ENCODE measurements at regions not wholly inside any gene's neighbourhood (a gene's known extent, or its start where the extent isn't known, plus 50 kb on each side); places are given as distances from the start of the nearest gene placed in this dataset.
"Not testable (repeated sequence)": the region's sequence is repeated elsewhere in the genome, so short reads cannot be mapped to it uniquely, and the experiment has no call there.

DNA sequence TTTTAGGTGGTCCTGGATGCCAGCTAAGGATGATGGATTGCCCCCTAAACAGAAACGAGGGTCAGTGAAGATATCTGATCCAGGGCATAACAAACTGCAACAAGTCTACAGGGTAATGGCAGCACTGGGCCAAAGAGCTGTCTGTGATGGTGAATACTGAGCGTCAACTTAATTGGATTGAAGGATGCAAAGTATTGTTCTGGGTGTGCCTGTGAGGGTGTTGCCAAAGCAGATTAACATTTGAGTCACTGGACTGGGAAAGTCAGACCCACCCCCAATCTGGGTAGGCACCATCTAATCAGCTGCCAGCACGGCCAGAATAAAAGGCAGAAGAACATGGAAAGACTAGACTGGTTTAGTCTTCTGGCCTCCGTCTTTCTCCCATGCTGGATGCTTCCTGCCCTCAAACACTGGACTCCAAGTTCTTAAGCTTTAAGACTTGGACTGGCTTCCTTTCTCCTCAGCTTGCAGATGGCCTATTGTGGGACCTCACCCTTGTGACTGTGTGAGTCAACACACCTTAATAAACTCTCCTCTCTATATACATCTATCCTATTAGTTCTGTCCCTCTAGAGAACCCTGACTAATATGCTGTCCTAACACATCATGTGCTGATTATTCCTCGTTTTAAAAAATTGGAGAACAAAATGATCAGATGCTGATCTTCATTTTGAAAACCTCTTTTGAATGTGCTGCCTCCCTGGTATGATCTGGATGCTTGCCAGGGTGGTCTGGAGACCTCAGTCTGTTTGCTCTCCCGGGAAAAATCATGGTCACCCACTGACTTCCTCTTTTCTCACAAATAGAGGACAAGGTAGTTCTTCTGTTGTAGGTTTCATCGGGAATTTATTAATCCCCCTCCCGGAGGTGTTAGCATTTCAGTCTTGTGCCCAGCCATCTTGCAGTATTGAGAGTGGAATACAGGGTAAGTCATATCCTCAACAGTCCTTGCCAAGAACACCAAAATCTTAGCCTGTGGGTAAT lies 234.7 kb downstream of the SETD4 start:
- no peak overlapping the region for H3K9ac ChIP-seq (ENCODE audit: low read length)
- no peaks in the 10 kb centered on the region for H3K36me3 ChIP-seq (ENCODE audit: control insufficient read depth, insufficient read depth, low read length)
- H3K4me3 ChIP-seq (ENCODE audit: low read depth, low read length): no peak overlapping the region
- H3K27ac ChIP-seq (ENCODE audit: low read depth, low read length): no peak overlapping the region
- 0 out of 2 replicates have a peak, but pooled peaks cover 3% of the 10 kb centered on the region for H3K9me3 ChIP-seq (ENCODE audit: control insufficient read depth, insufficient read depth, low read depth, low read length)
- H3K4me1 ChIP-seq (ENCODE audit: control insufficient read depth, insufficient read depth, low read length): 0 out of 2 replicates have a peak, but pooled peaks cover 2% of the 10 kb centered on the region
- no peaks in the 10 kb centered on the region for H3K27me3 ChIP-seq (ENCODE audit: control insufficient read depth, insufficient read depth, low read length)

DNA sequence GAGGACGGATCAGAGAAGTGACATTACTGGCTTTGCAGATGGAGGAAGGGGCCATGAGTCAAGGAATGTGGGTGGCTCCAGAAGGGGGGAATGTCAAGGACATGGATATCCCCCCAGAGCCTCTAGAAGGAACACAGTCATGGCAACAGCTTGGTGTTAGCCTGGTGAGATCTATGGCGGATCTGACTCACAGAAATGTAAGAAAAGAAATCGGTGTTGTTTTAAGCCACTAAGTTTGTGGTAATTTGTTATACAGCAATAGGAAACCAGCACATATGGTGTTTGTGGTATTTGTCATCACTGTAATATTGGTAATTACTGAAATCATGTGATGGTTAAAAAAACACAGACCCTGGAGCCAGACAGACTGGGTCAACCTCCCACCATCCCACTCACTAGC lies 236.2 kb downstream of the SETD4 start:
- no peaks in the 10 kb centered on the region for H3K27me3 ChIP-seq (ENCODE audit: control insufficient read depth, insufficient read depth, low read length)

DNA sequence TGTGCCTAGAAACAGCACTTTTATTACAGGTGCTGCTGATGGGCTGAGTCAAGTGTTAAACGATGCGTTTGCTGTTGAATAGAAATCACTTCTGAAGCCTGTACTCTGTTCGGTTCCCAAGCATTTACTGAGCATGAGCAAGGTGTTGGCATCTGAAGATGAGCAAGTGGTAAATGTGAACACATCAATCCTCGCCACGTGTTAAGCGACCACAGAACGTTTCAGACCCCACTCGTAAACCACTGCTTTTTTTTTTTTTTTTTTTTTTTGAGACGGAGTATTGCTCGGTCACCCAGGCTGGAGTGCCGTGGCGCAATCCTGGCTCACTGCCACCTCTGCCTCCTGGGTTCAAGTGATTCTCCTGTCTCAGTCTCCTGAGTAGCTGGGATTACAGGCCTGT lies 241.2 kb downstream of the SETD4 start:
- Histone ChIP-seq H3K27ac (ENCODE audit: low read depth, low read length) (no peak overlapping the region), H3K4me3 (ENCODE audit: low read depth, low read length) (no peak overlapping the region), H3K36me3 (ENCODE audit: control insufficient read depth, insufficient read depth, low read length) (no peaks in the 10 kb centered on the region), H3K4me1 (ENCODE audit: control insufficient read depth, insufficient read depth, low read length) (no peaks in the 10 kb centered on the region), H3K9ac (ENCODE audit: low read length) (no peak overlapping the region), H3K9me3 (ENCODE audit: control insufficient read depth, insufficient read depth, low read depth, low read length) (0 out of 2 replicates have a peak, but pooled peaks cover 3% of the 10 kb centered on the region), H3K27me3 (ENCODE audit: control insufficient read depth, insufficient read depth, low read length) (no peaks in the 10 kb centered on the region)

More for the DNA sequence above, 236.2 kb downstream of the SETD4 start:
- H3K9ac ChIP-seq (ENCODE audit: low read length): no peak overlapping the region
- no peaks in the 10 kb centered on the region for H3K36me3 ChIP-seq (ENCODE audit: control insufficient read depth, insufficient read depth, low read length)
- 0 out of 2 replicates have a peak, but pooled peaks cover 3% of the 10 kb centered on the region for H3K9me3 ChIP-seq (ENCODE audit: control insufficient read depth, insufficient read depth, low read depth, low read length)
- H3K4me3 ChIP-seq (ENCODE audit: low read depth, low read length): no peak overlapping the region
- H3K4me1 ChIP-seq (ENCODE audit: control insufficient read depth, insufficient read depth, low read length): 0 out of 2 replicates have a peak, but pooled peaks cover 1% of the 10 kb centered on the region
- H3K27ac ChIP-seq (ENCODE audit: low read depth, low read length): no peak overlapping the region

DNA sequence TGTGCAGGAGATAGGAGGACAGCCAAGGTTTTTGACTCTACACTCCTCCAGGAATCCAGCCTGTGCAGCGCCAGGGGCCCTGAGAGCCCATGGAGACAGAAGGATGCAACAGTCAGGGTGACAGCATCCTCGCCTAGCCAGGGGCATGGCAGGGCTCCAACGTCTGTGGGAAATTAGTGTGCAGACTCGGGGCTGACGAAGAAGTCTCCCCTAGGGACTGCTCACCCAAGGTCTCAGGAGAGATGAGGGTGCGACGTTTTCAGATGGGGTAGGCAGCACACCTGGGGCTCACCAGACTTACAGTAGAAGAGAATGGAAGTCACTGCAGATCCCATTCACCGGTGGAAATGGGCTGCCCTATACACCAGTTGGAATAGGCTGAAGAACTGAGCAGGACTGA lies 241.7 kb downstream of the SETD4 start:
- Histone ChIP-seq H3K9ac (ENCODE audit: low read length) (no peak overlapping the region), H3K9me3 (ENCODE audit: control insufficient read depth, insufficient read depth, low read depth, low read length) (no peaks in the 10 kb centered on the region), H3K36me3 (ENCODE audit: control insufficient read depth, insufficient read depth, low read length) (no peaks in the 10 kb centered on the region), H3K27ac (ENCODE audit: low read depth, low read length) (no peak overlapping the region), H3K4me3 (ENCODE audit: low read depth, low read length) (no peak overlapping the region), H3K27me3 (ENCODE audit: control insufficient read depth, insufficient read depth, low read length) (no peaks in the 10 kb centered on the region), H3K4me1 (ENCODE audit: control insufficient read depth, insufficient read depth, low read length) (no peaks in the 10 kb centered on the region)

DNA sequence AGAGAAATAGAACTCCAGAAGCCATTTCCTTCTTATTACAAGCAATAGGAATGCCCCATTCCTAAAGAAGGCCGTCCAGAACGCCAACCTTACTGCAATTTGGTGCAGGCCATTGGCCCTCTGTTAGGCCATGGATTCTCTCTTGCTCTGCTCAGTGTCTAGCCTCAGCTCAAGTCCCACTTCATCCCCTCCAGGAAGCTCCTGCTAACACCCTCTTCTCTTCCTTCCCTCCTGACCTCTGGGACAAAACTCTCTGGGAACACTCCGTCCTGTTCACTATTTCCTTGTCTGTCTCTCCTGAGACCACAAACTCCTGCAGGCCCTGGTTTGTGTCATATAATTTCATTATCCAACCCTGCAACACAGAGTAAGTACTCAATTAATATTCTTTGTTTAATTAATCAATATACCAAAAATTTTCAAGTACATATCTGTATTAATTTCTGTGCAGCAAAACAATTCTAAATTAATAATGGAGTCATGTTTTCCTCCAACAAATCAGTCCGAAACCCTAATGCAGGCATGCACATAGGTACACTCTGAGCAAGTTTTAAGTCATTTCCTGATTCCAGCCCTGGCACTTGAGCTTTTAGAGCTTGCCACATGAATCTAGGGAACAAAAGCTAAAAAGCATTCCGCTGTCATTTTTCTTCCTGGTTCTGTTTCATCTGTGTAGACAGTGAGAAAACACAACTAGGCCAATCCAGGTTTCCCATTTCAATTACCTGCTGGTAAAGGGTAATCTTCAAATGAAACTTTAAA lies 245.3 kb downstream of the SETD4 start:
- Histone ChIP-seq H3K27me3 (ENCODE audit: control insufficient read depth, insufficient read depth, low read length) (no peaks in the 10 kb centered on the region), H3K36me3 (ENCODE audit: control insufficient read depth, insufficient read depth, low read length) (no peaks in the 10 kb centered on the region), H3K4me3 (ENCODE audit: low read depth, low read length) (no peak overlapping the region), H3K9ac (ENCODE audit: low read length) (no peak overlapping the region), H3K4me1 (ENCODE audit: control insufficient read depth, insufficient read depth, low read length) (peaks cover 6% of the 10 kb centered on the region; the same call in 1 of the 2 replicates), H3K9me3 (ENCODE audit: control insufficient read depth, insufficient read depth, low read depth, low read length) (no peaks in the 10 kb centered on the region), H3K27ac (ENCODE audit: low read depth, low read length) (no peak overlapping the region)

DNA sequence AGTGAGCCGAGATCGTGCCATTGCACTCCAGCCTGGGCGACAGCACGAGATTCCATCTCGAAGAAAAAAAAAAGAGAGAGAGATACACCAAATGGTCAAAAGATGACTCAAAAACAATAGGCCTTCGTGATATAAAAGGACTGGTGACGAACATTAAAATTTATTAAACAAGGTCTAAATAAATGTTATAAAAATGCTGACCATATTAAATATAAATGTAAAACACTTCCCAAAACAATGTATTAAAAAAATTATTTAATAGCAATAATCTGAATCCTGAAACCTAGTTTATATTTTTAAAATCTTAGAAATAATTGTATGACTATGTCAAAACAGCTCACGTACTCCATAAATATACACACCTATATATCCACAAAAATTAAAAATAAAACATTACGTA lies 247.6 kb downstream of the SETD4 start:
- Histone ChIP-seq H3K9ac (ENCODE audit: low read length) (no peak overlapping the region), H3K4me3 (ENCODE audit: low read depth, low read length) (no peak overlapping the region), H3K27ac (ENCODE audit: low read depth, low read length) (no peak overlapping the region), H3K36me3 (ENCODE audit: control insufficient read depth, insufficient read depth, low read length) (no peaks in the 10 kb centered on the region), H3K27me3 (ENCODE audit: control insufficient read depth, insufficient read depth, low read length) (no peaks in the 10 kb centered on the region), H3K9me3 (ENCODE audit: control insufficient read depth, insufficient read depth, low read depth, low read length) (no peaks in the 10 kb centered on the region), H3K4me1 (ENCODE audit: control insufficient read depth, insufficient read depth, low read length) (peaks cover 6% of the 10 kb centered on the region; the same call in 1 of the 2 replicates)

DNA sequence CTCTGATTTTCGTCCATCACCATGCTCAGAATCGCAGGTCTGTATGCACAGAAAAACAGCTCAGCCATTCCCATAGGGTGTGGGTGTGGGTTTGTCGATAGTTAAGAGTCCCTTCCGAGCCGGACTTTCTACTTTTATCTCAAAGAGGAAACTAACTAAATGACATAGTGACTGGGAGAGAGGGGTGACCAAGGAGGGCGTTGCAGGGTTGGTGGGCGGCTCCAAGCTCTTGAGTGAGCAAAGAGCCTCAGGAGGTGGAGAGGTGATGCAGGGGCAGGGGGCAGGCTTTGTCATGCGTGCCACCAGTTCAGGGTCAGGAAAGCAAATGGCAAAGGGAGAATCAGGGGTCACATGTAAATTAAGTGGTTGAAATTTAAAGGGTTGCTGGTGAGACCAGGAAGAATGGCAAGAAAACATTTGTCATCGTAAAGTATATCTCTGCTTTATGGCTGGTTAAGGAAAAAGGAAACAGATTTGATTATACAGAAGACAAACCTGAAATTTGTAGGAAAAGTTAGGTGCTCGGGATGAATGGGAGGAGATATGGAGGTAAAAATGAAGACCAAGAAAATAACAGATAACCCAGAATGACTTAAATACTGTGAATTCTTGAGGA lies 249.0 kb downstream of the SETD4 start:
- no peaks in the 10 kb centered on the region for H3K36me3 ChIP-seq (ENCODE audit: control insufficient read depth, insufficient read depth, low read length)
- H3K9ac ChIP-seq (ENCODE audit: low read length): no peak overlapping the region
- H3K4me3 ChIP-seq (ENCODE audit: low read depth, low read length): no peak overlapping the region
- no peaks in the 10 kb centered on the region for H3K9me3 ChIP-seq (ENCODE audit: control insufficient read depth, insufficient read depth, low read depth, low read length)
- H3K27ac ChIP-seq (ENCODE audit: low read depth, low read length): no peak overlapping the region
- peaks cover 6% of the 10 kb centered on the region; the same call in 1 of the 2 replicates for H3K4me1 ChIP-seq (ENCODE audit: control insufficient read depth, insufficient read depth, low read length)
- no peaks in the 10 kb centered on the region for H3K27me3 ChIP-seq (ENCODE audit: control insufficient read depth, insufficient read depth, low read length)

DNA sequence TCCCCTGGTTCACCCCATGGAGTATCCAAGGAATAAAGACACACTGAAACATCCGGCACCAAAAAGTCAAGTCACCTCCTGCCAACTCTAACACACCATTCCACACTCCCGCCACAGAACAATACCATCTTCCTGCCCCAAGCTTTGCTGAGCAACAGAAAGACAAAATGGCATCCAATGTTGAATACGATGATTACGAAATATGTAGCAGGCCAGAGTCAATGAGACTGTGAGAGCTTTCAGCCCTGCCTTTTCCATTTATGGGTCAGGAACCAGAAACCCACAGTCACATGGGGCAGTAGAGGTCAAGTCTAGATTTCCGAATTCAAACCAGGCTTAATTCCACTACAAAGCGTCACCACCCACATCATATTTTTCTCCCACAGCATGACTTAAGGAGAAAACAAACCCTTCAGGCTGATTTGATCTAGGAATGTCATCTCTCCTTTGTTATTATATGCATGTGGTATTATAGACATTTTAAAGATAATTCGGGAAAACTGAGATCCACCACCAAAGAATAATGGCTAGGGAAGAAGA lies 249.8 kb downstream of the SETD4 start:
- H3K4me1 ChIP-seq (ENCODE audit: control insufficient read depth, insufficient read depth, low read length): peaks cover 6% of the 10 kb centered on the region; the same call in 1 of the 2 replicates
- no peak overlapping the region for H3K4me3 ChIP-seq (ENCODE audit: low read depth, low read length)
- H3K36me3 ChIP-seq (ENCODE audit: control insufficient read depth, insufficient read depth, low read length): no peaks in the 10 kb centered on the region
- H3K9me3 ChIP-seq (ENCODE audit: control insufficient read depth, insufficient read depth, low read depth, low read length): no peaks in the 10 kb centered on the region
- H3K27me3 ChIP-seq (ENCODE audit: control insufficient read depth, insufficient read depth, low read length): no peaks in the 10 kb centered on the region
- no peak overlapping the region for H3K27ac ChIP-seq (ENCODE audit: low read depth, low read length)
- H3K9ac ChIP-seq (ENCODE audit: low read length): no peak overlapping the region

DNA sequence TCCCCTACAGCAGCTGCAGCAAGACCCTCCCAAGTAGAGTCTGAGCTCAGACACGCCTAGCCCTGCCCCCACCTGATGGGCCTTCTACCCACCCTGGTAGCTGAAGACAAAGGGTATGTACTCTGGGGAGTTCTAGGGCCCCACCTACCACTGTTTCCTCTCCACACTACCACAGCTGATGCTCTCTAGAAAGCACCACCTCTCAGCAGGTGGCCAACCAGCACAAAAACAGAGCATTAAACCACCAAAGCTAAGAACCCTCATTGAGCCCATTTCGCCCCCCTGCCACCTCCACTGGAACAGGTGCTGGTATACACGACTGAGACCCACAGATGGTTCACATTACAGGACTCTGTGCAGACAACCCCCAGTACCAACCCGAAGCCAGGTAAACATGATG lies 258.9 kb downstream of the SETD4 start:
- no peak overlapping the region for H3K9ac ChIP-seq (ENCODE audit: low read length)
- no peaks in the 10 kb centered on the region for H3K27me3 ChIP-seq (ENCODE audit: control insufficient read depth, insufficient read depth, low read length)
- H3K27ac ChIP-seq (ENCODE audit: low read depth, low read length): no peak overlapping the region
- H3K9me3 ChIP-seq (ENCODE audit: control insufficient read depth, insufficient read depth, low read depth, low read length): 0 out of 2 replicates have a peak, but pooled peaks cover 2% of the 10 kb centered on the region
- no peak overlapping the region for H3K4me3 ChIP-seq (ENCODE audit: low read depth, low read length)
- H3K36me3 ChIP-seq (ENCODE audit: control insufficient read depth, insufficient read depth, low read length): no peaks in the 10 kb centered on the region
- peaks cover 13% of the 10 kb centered on the region for H3K4me1 ChIP-seq (ENCODE audit: control insufficient read depth, insufficient read depth, low read length)

DNA sequence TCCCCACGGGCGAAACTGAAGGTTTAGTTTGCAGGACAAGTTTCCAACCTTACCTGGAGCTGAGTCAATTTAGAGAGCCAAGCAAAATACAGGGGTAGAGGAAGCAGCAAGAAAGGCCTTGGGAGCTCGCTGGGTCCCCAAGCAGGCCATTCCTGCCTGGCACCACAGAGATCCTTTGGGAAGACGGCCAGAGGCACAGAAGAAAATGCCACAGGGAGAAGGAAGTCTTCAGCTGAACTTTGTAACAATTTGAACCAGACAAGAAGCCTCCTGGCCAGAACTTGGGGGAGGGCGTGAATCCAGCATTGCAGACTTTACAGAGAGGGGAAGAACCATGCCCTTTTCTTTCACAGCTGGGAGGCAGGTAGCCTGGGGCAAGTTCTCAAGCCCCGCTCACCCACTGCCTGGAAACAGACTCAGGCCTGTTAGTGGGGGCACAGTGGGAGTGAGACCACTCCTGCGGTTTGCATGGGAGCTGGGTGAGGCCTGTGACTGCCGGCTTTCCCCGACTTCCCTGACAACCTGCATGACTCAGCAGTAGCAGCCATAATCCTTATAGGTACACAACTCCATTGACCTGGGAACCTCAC lies 259.4 kb downstream of the SETD4 start:
- H3K4me3 ChIP-seq (ENCODE audit: low read depth, low read length); H3K27ac ChIP-seq (ENCODE audit: low read depth, low read length); H3K27me3 ChIP-seq (ENCODE audit: control insufficient read depth, insufficient read depth, low read length); H3K9me3 ChIP-seq (ENCODE audit: control insufficient read depth, insufficient read depth, low read depth, low read length); H3K36me3 ChIP-seq (ENCODE audit: control insufficient read depth, insufficient read depth, low read length); H3K9ac ChIP-seq (ENCODE audit: low read length): not testable (repeated sequence)
- H3K4me1 ChIP-seq (ENCODE audit: control insufficient read depth, insufficient read depth, low read length): peaks cover 13% of the 10 kb centered on the region
